ENCODE measurements at regions not wholly inside any gene's neighbourhood (a gene's known extent, or its start where the extent isn't known, plus 50 kb on each side); places are given as distances from the start of the nearest gene placed in this dataset.

DNA sequence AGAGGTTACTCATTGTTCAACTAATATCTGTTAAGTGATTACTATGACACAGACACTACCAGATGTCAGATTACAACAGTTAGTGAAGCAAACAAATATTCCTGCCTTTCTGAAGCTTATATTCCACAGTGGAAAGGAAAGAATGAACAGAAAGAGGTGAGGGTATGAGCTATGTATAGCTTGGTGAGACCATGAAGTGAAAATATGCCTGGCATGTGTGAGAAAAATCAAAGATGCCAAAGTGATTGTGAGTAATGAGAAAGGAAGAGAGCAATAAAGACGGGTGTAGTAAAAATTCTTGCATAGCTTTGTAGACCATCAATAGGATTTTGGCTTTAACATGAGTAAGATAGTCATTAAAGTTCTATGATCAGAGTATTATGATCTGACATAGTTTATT lies 734.5 kb upstream of the NUDT12 start:
- TF ChIP-seq, protein P1, sequence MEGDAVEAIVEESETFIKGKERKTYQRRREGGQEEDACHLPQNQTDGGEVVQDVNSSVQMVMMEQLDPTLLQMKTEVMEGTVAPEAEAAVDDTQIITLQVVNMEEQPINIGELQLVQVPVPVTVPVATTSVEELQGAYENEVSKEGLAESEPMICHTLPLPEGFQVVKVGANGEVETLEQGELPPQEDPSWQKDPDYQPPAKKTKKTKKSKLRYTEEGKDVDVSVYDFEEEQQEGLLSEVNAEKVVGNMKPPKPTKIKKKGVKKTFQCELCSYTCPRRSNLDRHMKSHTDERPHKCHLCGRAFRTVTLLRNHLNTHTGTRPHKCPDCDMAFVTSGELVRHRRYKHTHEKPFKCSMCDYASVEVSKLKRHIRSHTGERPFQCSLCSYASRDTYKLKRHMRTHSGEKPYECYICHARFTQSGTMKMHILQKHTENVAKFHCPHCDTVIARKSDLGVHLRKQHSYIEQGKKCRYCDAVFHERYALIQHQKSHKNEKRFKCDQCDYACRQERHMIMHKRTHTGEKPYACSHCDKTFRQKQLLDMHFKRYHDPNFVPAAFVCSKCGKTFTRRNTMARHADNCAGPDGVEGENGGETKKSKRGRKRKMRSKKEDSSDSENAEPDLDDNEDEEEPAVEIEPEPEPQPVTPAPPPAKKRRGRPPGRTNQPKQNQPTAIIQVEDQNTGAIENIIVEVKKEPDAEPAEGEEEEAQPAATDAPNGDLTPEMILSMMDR (IDR thresholded peaks at IDR 0.05) = no peak
- no peak for TF ChIP-seq POLR2A (IDR thresholded peaks at IDR 0.05)
